Esophagus muscularis mucosa (tissue), 3 donors: ENCODE measurements at regions not wholly inside any gene's neighbourhood (a gene's known extent, or its start where the extent isn't known, plus 50 kb on each side); places are given as distances from the start of the nearest gene placed in this dataset.

Experiments
- POLR2AphosphoS5 ChIP-seq, 2 donors: sonication (generic); formaldehyde crosslinking; IDR thresholded peaks; one replicate each; pipeline ENCODE4 v1.6.1; 2017; ENCODE audit warnings: antibody characterized with exemption in 2 of 2
- TF ChIP-seq, protein P1 (sequence below), 3 experiments: fragments of 200-600 bp in 2 of 3; fragments of 450-650 bp in 1 of 3; sonication (generic) in 2 of 3; IDR thresholded peaks; one replicate each; pipeline ENCODE4 v1.5.1; 2017 to 2019; ENCODE audit warnings: antibody characterized with exemption in 3 of 3, mild to moderate bottlenecking in 2 of 3, moderate library complexity in 1 of 3

DNA sequence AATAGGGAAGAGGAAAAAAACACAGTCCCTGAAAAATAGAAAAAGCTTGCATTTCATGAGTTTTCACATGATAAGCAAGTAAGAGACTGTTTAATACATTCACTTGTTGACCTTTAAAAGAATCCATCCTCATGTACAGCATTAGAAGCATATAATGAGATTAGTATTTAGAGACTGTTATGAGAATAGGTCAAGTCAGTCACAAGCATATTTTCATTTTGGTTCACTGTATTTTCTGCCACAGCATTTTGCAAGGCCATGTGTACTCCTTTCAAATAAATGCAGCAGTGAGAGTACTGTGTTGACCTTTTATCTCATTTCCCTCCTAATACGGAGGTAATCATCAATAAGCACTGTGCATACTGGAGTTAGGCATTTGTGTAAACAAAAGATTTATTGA lies 162.2 kb upstream of the SETMAR start:
- TF ChIP-seq, protein P1, sequence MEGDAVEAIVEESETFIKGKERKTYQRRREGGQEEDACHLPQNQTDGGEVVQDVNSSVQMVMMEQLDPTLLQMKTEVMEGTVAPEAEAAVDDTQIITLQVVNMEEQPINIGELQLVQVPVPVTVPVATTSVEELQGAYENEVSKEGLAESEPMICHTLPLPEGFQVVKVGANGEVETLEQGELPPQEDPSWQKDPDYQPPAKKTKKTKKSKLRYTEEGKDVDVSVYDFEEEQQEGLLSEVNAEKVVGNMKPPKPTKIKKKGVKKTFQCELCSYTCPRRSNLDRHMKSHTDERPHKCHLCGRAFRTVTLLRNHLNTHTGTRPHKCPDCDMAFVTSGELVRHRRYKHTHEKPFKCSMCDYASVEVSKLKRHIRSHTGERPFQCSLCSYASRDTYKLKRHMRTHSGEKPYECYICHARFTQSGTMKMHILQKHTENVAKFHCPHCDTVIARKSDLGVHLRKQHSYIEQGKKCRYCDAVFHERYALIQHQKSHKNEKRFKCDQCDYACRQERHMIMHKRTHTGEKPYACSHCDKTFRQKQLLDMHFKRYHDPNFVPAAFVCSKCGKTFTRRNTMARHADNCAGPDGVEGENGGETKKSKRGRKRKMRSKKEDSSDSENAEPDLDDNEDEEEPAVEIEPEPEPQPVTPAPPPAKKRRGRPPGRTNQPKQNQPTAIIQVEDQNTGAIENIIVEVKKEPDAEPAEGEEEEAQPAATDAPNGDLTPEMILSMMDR (IDR thresholded peaks at IDR 0.05): no peak
- TF ChIP-seq POLR2AphosphoS5 (IDR thresholded peaks at IDR 0.05): no peak
